C4-2B (cell line): ENCODE measurements at regions not wholly inside any gene's neighbourhood (a gene's known extent, or its start where the extent isn't known, plus 50 kb on each side); places are given as distances from the start of the nearest gene placed in this dataset.

Experiments used
- H3K27ac ChIP-seq: fragments of 450-650 bp; 2 replicates; pipeline ENCODE4 v1.5.1; 2017
- ZFX ChIP-seq: fragments of 450-650 bp; IDR thresholded peaks from 2 replicates; pipeline ENCODE4 v1.6.1; 2017
- TF ChIP-seq, protein P1 (sequence below): fragments of 450-650 bp; conservative IDR thresholded peaks from 2 replicates; pipeline ENCODE4 v1.5.1; 2017; ENCODE audit warnings: mild to moderate bottlenecking

DNA sequence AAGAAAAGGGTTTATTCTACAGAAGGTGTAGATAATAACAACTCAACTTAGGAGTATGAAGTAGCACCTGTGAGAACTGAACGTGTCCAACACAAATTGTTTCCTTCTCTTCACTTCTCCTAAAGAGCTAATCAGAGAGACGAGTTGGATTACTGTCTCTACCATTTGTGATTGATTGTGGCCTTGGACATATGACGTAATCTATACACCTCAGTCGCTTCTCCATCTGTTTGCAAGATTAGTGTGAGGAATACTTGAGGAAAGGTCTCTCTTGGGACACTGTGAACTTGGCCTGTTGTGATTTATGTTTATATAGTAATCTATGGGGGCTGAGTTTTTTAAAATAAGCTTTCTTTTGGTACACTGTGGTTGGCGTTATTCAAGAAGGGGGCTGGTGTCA lies 182.0 kb downstream of the ZNF330 start:
- TF ChIP-seq, protein P1, sequence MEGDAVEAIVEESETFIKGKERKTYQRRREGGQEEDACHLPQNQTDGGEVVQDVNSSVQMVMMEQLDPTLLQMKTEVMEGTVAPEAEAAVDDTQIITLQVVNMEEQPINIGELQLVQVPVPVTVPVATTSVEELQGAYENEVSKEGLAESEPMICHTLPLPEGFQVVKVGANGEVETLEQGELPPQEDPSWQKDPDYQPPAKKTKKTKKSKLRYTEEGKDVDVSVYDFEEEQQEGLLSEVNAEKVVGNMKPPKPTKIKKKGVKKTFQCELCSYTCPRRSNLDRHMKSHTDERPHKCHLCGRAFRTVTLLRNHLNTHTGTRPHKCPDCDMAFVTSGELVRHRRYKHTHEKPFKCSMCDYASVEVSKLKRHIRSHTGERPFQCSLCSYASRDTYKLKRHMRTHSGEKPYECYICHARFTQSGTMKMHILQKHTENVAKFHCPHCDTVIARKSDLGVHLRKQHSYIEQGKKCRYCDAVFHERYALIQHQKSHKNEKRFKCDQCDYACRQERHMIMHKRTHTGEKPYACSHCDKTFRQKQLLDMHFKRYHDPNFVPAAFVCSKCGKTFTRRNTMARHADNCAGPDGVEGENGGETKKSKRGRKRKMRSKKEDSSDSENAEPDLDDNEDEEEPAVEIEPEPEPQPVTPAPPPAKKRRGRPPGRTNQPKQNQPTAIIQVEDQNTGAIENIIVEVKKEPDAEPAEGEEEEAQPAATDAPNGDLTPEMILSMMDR = no peak
- no peak for TF ChIP-seq ZFX
- no peak overlapping the region for H3K27ac ChIP-seq

DNA sequence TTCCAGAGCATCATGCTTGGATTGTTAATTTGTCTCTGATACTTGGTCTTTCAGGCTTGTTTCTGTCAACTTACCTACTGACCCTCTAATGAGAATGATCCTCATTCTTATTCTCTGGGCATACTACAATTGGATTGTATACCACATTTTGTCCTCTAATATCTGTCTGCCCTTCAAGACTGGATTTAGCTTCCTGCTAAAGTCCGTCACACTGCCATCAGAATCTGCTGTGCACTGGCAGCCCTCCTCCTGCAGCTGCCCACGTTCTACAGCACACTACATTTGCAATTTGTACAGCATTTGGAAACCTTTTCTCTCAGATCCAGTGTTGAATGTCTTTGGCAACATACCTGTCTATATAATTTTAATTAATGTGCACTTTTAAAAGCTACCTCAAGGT lies 183.1 kb downstream of the ZNF330 start:
- TF ChIP-seq, protein P1 = no peak
- no peak for TF ChIP-seq ZFX
- no peak overlapping the region for H3K27ac ChIP-seq

DNA sequence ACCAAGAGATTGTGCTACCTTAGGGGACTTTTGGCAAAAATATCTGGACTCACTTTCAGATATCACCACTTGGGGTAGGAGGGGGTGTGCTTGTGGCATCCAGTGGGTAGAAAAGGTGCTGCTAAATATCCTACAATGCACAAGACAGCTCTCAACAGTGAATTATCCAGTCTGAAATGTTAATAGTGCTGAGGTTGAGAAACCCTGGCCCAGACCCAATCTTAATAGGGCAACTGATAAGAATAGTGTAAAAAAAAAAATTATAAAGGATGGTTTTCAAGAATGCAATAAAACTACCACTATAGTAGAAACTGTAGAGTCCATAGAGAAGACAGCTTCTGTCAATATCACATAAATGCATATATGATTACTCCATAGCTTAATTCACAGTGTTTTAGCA lies 185.5 kb downstream of the ZNF330 start:
- H3K27ac ChIP-seq = no peak overlapping the region
- TF ChIP-seq, protein P1 = no peak
- no peak for TF ChIP-seq ZFX

GRCh38 chr4:141409556-141409955 lies 188.9 kb downstream of the ZNF330 start:
- no peak overlapping the region for H3K27ac ChIP-seq
- TF ChIP-seq ZFX = no peak
- TF ChIP-seq, protein P1 = no peak

GRCh38 chr4:141410839-141411238 lies 190.1 kb downstream of the ZNF330 start:
- TF ChIP-seq, protein P1 = no peak
- TF ChIP-seq ZFX = no peak
- no peak overlapping the region for H3K27ac ChIP-seq

DNA sequence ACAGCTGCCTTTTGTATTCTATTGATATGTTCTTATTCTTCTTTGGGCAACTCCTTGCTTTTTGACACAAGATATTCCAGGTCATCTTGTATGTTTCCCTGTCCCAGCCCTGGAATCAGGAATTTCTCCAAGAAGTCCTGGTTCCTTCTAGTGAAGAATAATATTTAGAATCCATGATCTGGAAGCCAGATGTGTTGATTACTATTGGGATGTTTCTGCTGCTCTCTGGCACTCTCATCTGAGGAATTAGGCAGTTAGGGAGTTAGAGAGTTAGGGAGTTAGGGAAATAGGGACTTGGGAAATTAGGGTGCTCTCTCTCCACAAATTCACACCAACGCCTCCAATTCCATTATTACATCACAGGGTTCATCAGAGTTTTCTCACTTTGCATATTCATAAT lies 191.2 kb downstream of the ZNF330 start:
- TF ChIP-seq, protein P1 = no peak
- no peak for TF ChIP-seq ZFX

GRCh38 chr4:141413366-141413765 lies 192.7 kb downstream of the ZNF330 start:
- no peak overlapping the region for H3K27ac ChIP-seq
- TF ChIP-seq, protein P1 = no peak
- TF ChIP-seq ZFX = no peak

More for the DNA sequence above, 191.2 kb downstream of the ZNF330 start:
- no peak overlapping the region for H3K27ac ChIP-seq
